ENCODE measurements at regions not wholly inside any gene's neighbourhood (a gene's known extent, or its start where the extent isn't known, plus 50 kb on each side); places are given as distances from the start of the nearest gene placed in this dataset.

DNA sequence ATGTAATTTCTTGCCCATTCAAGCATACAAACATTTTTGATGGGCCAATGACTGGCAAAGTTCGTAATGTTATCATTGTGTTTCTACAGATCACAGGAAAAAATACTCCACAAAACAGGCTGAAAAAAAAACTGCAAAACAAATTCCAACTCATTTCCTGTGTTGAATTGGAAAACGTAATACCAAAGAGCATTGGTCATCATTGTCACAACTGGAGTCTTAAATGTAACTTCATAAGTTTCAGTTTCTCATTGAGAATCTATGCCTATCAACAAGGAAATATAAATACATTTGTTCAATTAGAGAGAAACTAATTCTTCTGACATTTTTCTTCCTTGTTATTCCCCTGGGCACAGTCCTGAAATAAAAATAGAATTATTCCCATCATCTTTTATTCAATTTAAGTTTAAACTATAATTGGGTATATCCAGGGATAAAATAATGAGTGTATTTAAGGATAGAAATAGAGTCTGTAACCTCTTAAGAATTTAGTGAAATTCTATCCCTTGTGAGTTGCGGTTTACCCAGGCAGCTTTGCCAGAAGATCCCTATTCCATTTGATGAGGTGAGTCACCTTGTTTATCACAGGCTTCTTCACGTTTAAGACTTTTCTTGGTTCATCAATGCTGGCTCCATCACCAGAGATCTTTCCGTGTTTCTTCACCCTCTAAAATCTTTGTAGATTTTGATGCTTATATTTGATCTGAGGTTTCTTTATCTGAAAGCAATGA lies 112.7 kb upstream of the ITGA1 start:
- DNase-seq (ENCODE audit: low spot score), result no peak

DNA sequence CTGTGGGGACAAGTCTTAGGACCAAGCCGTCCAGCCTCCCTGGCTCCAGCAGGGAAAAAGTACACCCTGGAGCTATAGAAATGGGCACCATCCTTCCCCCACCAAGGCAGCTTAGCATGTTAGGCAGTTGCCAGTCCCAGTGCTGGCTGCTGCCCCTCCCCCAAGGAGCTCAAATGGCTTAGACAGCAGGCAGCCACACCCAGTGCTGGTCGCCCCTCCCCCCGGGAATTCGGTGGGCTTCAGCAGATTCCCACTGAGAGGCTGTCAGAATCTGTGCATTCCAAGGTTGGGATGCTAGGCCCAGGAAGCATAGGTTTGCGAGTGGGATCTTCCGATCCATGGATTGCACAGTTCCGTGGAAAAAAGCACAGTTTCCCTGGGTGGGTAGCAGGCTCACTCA lies 105.2 kb upstream of the ITGA1 start:
- DNase-seq (ENCODE audit: low spot score), result no peak

DNA sequence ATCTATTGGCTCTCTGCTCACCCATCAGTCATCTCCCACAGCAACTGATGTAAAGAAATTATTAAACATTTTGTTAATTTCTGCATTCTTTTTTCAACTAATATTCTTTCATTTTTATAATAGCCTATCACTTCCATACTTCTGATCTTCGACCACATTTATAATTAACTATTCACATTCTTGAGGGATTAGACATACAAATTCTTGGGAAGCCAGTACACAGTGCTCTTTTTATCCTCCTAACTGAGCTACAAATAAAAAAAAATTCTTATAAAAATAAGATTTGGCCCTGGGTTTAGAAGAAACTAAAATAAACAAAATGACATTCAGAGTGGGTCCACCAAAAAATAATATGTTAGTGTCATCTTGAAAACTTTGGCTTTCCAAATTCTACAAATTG lies 103.7 kb upstream of the ITGA1 start:
- no peak for DNase-seq (ENCODE audit: low spot score)

DNA sequence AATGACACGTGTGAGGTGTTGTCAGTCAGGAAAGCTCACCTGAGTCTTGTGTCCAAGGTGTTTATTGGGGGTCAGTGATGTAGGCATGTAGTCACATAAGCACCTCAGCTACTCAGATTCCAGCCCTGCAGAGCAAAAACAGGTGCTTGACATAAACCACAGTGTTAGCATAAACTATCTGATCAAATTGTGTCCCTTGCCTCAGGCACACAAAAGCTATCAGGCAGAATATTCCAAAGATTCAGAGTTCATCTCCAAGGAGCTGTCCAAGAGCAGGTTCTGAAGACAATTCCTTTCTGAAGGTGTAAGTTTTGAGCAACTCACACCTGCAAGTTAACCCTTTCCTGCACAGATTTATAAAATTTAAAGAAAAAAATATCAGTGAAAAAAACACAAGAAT lies 102.2 kb upstream of the ITGA1 start:
- DNase-seq (ENCODE audit: low spot score), result no peak

DNA sequence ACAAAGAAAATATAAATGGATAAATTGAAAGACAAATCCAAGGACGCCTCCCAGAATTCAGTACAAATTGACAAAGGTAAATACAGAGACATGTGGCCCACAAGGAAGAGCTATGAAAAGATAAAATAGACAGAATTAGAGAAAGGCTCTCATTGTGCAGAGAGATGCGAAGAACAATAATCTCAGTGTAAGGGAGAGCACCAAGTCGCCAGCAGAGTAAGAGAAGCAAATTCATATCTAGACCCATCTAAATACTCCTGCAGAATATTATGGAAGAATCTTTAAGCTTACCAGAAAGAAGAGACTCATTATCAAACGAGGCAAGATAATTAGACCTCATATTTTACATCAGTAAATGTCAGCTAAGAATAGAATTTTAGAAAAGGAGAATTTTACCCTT lies 101.7 kb upstream of the ITGA1 start:
- DNase-seq (ENCODE audit: low spot score), result no peak

DNA sequence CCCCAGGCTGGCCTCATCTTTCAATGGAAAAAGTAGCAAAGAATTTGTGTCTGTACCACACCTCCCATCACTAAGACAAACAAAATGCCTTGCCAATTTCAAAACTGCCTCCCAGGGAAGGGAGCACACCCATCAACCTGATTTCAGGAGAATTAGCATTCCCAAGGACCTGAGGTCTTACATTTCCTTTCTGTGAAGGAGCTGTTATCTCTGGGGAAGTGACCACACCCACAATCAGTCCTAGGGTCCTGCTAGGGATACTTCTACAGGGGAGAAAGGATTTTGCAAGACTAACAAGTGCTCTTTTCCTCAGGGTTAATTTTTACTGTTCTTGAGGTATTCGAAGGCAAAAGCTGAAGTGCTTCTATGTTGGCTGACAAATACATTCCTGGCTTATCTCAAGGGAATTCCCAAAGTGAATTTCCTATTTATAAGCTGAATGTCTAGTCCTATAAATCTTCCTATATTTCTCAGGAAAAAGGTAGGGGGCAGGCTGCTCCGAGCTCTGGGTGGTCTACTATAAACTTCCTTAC lies 97.4 kb upstream of the ITGA1 start:
- no peak for DNase-seq (ENCODE audit: low spot score)

DNA sequence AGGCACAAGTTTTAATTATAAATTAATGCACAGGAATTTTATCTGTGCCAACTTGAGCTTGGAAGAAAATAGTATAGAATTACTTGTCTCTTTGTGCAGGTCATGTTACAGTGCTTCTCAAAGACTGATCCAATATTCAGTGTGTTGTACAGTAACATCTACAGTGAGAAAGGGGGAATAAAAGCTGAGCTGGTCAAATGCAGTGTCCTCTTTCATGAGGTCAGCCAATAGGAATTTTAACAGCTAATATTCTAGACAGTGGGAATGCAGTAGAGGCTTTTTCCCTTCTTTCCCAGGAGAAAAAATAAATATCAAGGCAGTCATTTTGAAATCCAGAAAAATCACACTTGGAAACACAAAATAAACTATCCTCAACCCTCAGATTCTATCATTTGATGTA lies 95.7 kb upstream of the ITGA1 start:
- no peak for DNase-seq (ENCODE audit: low spot score)

DNA sequence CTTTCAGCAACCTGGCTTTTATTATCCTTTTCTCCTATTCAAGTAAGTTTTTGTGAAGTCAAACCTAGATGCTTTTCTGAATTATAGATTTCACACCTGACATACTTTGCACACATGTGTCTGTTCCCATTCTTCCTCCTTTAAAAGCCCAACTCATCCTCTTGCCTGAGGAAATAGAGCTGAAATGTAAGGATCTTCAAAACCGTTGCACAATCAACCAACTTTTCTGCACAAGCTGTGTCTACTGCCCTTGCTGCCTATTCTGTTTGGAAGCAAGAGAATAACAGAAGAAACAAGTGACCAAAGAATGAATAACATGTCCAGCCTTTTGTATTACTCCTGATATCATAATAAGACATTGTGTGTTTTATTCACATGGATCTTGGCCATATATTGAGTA lies 95.1 kb upstream of the ITGA1 start:
- DNase-seq (ENCODE audit: low spot score), result no peak

DNA sequence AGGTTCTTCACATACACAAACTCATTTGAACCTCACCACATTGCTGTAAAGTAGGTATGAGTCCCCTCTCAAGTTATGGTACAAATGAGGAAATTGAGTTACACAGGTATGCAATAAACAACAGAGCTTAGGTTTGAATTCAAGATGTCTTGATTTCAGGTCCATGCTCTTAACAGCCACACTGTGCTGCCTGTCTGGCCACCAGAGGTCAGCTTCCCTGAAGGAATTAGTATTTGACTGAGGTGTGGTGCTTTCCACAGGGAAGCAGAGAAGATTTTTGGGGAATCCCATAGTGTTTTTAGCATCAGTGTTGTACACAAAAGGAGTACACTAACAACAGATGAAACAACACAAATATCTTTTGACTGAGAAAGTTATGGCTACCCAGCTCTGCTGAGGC lies 94.4 kb upstream of the ITGA1 start:
- DNase-seq (ENCODE audit: low spot score), result peak; percentile 9

DNA sequence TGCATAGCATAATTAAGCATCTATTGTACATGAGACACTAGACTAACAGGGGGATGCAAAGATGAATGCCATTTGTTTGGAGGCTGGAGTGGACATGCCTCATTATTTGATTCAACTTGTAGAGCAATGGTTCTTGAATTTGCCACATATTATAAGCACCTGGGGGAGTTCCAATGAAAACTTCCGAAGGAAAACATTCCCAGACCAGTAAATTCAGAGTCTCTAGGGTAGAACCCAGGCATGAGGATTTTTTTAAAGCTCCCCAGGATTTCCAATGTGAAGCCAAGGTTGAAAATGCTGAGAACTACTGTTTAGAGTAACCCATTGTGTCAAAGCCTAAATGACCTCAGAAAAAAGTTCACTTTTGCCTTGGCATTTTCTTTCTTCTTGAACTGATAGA lies 93.9 kb upstream of the ITGA1 start:
- DNase-seq (ENCODE audit: low spot score), result no peak

DNA sequence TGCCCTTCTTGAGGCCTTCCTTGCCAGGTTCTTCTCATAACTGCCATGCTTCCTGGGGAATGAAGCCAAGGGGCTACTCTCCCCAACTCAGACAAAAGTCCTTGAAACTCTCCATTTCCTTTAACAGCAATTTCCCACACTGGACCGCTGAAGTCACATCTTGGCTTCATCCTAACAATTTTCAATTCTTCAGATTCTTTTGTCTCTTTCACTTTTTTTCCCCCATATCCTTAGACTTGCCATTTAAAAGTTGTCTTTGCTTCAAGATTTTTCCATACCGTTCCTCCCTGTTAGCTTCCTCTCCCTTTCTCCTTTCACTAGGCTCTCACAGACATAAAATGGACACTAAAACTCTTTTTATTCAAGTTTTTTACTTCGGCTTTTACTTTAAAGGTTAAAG lies 93.1 kb upstream of the ITGA1 start:
- DNase-seq (ENCODE audit: low spot score), result no peak

DNA sequence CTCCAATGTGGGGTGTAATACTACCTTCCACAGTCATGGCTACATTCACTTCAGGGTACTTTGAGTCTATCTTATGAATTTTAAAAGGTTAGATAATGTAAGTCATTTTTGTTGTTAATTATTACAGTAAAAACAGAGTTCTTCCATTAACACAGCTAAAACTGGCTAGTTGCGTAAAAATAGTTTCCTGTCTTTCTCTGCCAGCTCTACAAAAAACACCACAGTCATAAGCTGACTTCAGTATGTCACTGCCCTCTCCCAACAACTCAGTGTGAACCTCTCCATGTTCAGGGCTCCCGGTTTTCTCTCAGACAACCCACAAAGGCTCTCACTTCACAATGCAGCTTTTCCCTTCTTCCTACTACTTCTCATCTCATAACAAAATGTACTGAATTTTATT lies 84.8 kb upstream of the ITGA1 start:
- DNase-seq (ENCODE audit: low spot score), result no peak

DNA sequence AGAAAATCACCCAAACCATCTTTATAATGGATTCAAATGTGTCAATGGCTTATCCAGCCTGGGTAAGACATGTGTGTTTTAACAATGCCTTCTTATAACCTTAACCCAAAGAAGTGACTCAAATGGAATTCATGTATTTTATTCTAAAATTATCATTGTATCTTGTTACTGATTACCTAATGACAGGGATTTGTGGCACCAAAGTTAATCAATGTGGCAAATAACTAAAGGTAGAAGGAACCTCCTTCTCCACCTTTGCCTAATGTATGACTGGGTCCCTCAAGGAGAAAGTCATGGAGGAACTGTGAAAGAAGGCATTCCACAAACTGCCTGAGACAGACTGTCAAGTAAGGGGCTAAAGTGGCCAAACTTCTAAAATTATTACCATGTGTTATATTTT lies 84.4 kb upstream of the ITGA1 start:
- DNase-seq (ENCODE audit: low spot score), result no peak

DNA sequence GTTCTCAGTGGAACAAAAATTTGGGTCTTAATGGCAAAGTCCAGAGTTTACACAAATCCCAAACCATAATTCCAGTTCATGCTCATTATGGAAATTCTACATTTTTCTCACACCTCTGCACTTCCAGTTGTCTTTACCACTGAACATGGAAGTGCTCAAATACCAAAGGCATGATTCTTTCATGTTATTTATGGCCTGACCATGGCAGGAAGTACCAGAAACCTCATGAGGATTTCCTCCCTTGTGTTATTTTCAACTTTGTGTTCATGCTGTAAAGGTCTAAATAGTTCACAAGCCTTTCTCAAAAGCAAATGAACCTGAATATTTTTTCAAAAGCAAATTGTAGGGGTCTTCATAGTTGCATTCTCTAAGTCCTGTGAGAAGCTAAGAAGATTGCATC lies 82.0 kb upstream of the ITGA1 start:
- DNase-seq (ENCODE audit: low spot score), result no peak

DNA sequence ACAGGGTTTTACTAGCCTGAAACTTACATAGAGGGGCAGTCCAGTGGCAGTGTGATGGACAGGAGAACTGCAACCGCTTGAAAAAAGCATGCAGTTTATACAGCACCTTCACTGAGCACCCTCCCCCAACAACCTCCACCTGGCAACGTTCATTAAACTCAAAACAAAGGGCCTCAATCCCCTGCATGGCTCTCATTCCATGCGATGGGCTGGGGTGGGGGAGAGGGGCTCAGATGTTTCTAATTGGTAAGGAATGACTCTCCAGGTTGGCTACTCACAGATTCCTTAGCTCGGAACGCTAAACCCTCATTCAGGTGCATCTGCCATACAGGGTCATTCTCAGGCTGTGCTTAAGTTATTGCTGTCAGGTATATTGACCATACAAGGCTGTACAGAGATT lies 80.9 kb upstream of the ITGA1 start:
- no peak for DNase-seq (ENCODE audit: low spot score)

DNA sequence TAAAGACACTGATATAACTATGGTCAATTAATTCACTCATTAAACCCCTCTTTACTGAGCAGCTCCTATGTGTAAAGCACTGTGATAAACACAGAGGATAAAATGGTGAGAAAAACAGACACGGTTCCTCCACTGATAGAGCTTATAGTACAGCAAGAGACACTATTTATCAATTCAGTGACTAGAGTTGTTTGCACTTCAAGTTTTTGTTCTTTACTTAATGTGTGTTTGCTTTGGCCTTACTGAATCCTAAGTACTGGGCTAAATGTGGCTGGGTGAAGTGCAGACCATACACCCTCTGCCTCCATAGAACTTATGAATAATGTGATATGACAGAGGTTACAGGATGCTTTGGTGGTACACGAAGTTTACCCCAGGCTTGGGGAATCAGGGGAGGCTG lies 80.1 kb upstream of the ITGA1 start:
- DNase-seq (ENCODE audit: low spot score), result no peak

DNA sequence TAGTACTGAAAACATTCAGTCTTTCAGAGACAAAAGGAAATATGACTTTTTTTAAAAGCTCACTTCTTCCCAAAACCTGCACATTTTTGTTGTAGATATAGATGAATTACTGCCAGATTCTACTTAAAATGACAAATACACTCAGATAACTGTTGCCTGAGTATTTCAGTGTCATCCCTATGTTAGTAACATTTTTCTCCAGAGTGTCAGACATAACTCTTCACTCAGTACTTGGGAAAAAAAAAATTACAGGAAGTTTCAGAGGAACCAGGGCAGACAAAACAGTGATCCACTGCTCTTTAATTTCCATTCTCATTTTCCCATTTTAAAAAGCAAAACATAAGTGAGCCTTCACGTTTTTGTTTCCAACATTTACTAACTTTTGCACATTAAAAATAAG lies 79.3 kb upstream of the ITGA1 start:
- DNase-seq (ENCODE audit: low spot score), result no peak

DNA sequence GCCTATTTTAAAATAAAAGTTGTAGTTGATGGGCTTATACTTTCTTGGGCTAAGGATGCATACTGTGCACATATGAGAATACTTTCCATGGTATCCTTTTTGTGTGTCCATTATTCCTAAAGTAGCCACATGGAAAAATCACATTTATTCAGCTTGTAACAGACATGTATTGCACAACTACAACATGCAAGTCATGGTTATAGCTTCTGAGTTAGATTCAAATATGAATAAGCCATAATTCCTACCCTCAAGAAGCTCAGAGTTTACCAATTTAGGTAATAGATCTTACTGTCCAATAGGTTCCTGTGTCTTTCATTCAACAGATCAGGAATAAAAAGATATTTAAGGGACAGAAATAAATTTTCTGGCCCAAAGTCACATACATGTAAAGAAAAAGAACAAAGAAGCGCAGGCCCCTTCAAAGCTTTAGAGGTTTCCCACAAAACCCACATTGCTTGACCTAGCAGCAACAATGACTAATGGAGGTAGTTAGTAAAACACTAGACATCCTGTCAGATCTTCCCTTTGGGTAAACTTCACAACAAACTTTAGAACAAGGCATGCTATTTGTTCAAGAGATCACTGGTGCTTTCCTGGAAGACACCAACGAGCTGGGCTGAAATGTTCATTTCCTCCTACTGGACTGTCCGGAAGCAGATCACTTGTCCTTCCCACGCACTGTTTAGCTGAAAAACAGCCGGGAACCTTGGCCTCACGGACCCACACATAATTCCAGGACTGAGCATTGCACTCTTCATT lies 78.4 kb upstream of the ITGA1 start:
- no peak for DNase-seq (ENCODE audit: low spot score)

DNA sequence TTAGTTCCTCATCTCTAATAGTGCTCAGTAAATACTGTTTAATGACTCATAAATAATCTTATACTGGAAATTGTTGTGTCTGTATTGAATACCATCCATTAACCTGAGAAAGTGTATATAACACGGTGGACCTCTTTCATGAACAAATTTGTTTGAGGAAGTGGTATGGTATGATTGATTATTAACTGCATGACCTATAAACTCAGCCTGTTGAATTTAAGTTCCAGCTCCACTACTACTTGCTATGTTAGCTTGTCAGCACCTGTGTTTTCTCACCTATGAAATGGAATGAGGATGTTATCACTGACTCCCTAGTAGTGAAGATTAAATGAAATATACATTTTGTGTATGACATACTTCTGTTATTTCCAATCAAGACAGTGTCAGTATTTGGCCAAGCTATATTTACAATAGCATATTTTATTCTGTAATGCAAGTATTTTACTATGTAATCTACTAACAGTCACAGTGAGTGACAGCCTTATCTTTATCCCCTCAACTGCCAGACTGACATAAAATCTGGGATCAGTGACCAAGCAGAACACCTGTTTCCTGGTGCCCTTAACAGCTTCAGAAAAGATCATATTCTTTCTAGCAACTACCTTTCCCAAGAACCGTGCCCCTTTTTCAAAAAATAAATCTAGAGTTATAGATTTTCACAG lies 77.3 kb upstream of the ITGA1 start:
- DNase-seq (ENCODE audit: low spot score), result no peak

DNA sequence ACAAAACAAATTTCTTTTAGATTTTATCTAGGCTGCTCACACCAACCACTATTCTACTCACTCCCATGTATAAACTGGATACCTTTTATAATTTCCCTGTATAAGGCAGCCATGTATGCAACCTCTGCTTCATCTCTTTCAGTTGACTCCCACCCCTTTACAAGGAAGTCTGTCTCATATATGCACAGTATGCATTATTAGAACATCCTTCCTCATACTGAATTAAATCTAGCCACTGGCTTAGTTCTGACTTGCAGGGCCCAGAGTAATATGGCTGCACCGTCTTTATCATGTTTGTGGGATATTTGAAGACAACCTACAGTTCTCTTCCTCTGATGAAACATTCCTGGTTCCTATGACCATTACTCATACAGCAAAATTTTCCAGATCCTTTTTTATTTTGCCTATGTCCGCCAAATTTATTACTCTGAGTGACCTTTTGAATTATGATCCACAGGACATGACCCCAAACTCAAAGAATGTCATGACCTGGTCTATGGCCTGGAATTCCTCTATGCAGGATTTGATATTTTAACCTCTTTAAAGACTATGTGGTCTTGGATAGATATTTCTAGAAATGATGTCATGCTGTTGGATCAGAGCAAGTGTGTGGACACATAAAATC lies 76.6 kb upstream of the ITGA1 start:
- DNase-seq (ENCODE audit: low spot score), result no peak

DNA sequence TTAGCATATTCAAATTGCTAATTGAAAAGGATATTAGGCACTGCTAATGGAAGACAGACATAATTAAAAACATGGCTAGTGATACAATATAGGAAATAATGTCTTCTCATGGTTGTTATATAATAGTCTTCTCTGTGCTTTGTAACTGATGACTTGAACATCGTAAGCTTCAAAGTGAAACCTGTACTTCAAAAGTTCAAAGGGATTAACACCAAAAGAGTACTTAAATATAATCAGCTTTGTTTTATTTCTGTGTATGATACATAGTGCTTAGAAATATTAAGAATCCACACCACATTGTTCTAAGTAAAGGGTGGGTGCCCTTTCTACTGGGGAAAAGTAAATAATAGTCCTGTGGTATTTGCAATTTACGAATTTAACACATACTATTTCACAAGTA lies 75.4 kb upstream of the ITGA1 start:
- DNase-seq (ENCODE audit: low spot score), result no peak

DNA sequence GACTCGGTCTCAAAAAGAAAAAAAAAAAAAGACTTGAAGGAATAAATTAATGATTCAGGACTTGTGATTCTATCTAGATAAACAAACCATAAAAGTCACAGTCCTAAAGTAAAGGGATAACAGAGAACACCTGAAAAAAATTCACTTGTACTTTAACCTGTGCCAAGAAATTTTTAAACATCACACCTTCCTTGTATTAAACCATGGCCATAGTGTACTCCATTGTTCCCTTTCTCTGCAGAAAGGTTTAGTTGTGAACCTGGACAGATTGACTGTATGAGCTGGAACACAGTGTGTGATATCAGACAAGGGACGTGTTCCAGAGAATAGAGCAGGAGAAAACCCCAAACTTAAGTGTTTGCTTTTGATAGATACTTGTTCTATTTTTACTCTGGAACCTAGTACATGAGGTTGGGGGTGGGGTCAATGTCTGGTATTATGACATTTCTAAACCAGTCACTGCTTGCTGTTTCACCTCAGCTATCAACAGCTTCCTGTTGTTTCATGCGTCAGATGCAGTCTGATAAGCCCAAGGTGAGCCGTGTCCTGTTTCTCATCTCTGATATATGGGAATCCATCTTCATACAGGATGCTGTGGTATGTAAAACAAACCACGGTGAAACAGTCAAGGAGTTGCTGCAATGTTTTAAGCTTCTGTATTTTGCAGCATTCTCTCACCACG lies 62.5 kb upstream of the ITGA1 start:
- DNase-seq (ENCODE audit: low spot score), result no peak

Data from cerebellar cortex (tissue), 1 donor.